Chondrocyte (in vitro differentiated cells): ENCODE measurements at regions not wholly inside any gene's neighbourhood (a gene's known extent, or its start where the extent isn't known, plus 50 kb on each side); places are given as distances from the start of the nearest gene placed in this dataset.

ENCODE experiments used
- DNase-seq: peaks from one replicate; pipeline ENCODE4 v3.0.0; 2021; ENCODE audit warnings: mixed read lengths, low spot score
- H3K27ac Mint-ChIP-seq: one replicate; pipeline ENCODE4 v1.8.0; 2021; ENCODE audit warnings: mild to moderate bottlenecking, moderate library complexity, mixed read lengths; ENCODE audit not compliant: unreplicated experiment
- H3K27me3 Mint-ChIP-seq: 2 replicates; pipeline ENCODE4 v1.8.0; 2021; ENCODE audit warnings: low read depth, mixed read lengths
- H3K36me3 Mint-ChIP-seq: 2 replicates; pipeline ENCODE4 v1.8.0; 2021; ENCODE audit warnings: low read depth, mixed read lengths
- H3K4me1 Mint-ChIP-seq: 2 replicates; pipeline ENCODE4 v1.8.0; 2021; ENCODE audit warnings: low read depth, mild to moderate bottlenecking, mixed read lengths
- H3K4me3 Mint-ChIP-seq: one replicate; pipeline ENCODE4 v1.8.0; 2021; ENCODE audit warnings: mild to moderate bottlenecking, moderate library complexity, mixed read lengths; ENCODE audit not compliant: unreplicated experiment
- H3K9me3 Mint-ChIP-seq: 2 replicates; pipeline ENCODE4 v1.8.0; 2021; ENCODE audit warnings: low read depth, mixed read lengths
- TF ChIP-seq, protein P1 (sequence below): fragments of 200-600 bp; sonication (generic); IDR thresholded peaks from 2 replicates; pipeline ENCODE4 v1.5.0; 2021; ENCODE audit warnings: antibody characterized with exemption, mild to moderate bottlenecking, moderate library complexity

DNA sequence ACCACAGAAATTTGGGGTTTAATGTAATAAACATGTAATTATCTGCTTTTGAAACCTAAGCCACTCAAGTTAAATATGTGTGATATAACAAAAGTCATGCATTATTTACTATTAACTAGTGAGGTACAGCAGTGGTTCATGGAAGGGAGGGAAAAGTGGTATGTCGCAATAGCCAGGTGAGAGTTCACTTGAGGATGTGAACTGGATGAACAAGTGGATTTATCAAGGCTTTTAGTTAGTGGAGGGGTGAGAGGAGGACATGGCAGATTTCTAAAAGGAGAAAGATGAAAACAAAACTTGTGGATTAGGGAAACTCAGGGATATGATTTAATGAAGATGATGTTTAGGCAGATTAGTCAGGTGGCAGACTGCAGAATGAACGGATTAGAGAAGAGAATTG, 141.3 kb upstream of the NFIB start:
- Mint-ChIP-seq H3K36me3 (no peaks in the 10 kb centered on the region), H3K27me3 (no peaks in the 10 kb centered on the region), H3K9me3 (no peaks in the 10 kb centered on the region), H3K4me3 (no peak overlapping the region), H3K27ac (no peak overlapping the region), H3K4me1 (no peaks in the 10 kb centered on the region)
- DNase-seq = no peak
- TF ChIP-seq, protein P1, sequence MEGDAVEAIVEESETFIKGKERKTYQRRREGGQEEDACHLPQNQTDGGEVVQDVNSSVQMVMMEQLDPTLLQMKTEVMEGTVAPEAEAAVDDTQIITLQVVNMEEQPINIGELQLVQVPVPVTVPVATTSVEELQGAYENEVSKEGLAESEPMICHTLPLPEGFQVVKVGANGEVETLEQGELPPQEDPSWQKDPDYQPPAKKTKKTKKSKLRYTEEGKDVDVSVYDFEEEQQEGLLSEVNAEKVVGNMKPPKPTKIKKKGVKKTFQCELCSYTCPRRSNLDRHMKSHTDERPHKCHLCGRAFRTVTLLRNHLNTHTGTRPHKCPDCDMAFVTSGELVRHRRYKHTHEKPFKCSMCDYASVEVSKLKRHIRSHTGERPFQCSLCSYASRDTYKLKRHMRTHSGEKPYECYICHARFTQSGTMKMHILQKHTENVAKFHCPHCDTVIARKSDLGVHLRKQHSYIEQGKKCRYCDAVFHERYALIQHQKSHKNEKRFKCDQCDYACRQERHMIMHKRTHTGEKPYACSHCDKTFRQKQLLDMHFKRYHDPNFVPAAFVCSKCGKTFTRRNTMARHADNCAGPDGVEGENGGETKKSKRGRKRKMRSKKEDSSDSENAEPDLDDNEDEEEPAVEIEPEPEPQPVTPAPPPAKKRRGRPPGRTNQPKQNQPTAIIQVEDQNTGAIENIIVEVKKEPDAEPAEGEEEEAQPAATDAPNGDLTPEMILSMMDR = no peak

DNA sequence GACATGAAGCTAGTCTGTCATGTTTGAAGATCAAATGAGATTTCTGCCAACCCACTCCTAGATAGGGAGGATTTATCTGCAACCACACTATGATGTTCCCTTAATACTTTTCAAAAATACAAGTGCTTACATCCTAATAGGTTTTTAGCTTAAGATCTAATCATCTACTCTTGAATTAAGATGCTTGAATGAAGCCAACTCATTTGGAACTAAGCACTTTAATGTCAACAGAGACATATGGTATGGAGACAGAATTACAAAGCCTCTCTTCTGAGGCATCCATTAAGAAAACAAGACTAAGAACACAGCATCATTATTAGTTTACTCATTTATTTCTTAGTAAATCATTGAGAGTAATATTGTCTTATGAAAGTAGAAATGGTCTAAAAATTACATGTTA, 139.3 kb upstream of the NFIB start:
- Mint-ChIP-seq H3K36me3 (no peaks in the 10 kb centered on the region), H3K9me3 (no peaks in the 10 kb centered on the region), H3K27ac (no peak overlapping the region), H3K4me3 (no peak overlapping the region), H3K27me3 (no peaks in the 10 kb centered on the region), H3K4me1 (no peaks in the 10 kb centered on the region)
- TF ChIP-seq, protein P1 = no peak
- no peak for DNase-seq

DNA sequence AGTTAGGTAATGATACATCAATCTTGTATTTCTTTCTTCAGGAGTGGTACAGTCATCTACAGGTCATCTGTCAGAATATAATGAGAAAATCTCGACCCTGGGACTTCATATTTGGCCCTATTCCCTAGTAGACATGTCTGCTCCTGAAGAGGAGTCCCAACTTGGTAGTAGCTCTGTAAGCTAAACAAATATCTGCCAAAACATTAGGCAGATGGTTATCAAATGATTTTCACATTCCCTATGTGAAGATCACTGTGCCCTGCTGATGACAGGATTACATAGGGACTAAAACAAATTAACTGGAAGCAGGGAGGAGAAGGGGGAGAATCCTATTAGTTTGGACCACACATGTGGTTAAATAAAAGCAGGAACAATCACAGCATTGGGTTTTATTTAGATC, 138.6 kb upstream of the NFIB start:
- Mint-ChIP-seq H3K4me1 (no peaks in the 10 kb centered on the region), H3K36me3 (no peaks in the 10 kb centered on the region), H3K4me3 (no peak overlapping the region), H3K27me3 (no peaks in the 10 kb centered on the region), H3K27ac (no peak overlapping the region), H3K9me3 (peaks cover 2% of the 10 kb centered on the region)
- TF ChIP-seq, protein P1 = no peak
- DNase-seq = no peak

DNA sequence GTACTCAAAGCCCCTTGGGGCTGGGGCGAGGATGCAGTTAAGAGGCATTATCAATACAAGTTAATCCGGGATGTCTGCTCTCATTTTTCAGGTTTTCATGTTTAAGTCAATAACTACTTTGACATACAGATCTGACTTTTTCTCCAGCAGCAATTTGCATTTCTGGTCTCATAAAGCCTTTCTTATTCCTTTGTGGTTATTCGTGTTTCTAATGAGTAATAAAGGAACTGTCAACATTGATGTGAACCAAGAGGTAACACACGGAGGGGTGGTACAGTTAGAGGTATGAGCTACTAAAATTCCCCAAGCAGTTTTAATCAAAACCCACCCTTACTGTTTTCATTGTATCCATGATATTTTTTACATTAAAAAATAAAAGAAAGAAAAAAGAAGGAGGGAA, 138.0 kb upstream of the NFIB start:
- H3K36me3 Mint-ChIP-seq = no peaks in the 10 kb centered on the region
- no peaks in the 10 kb centered on the region for H3K4me1 Mint-ChIP-seq
- TF ChIP-seq, protein P1 = no peak

DNA sequence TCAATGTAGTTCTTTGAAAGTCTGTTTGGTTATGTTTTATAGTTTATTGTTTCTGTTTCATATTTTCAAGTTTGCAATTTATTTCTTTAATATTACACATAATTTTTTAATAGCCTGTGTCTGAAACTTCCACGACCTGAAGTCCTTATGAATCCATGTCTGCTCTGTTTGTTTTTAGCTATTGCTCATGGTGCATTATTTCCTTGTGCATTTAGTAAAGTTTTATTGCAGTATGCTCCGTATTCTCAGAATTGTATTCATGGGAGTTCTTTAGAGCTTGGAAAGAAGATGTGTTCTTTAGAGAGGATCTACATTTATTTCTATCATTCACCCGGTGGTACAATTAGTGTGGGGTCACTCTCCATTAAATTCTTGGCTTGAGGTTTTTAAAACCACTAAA, 133.2 kb upstream of the NFIB start:
- no peaks in the 10 kb centered on the region for H3K27me3 Mint-ChIP-seq
- DNase-seq = no peak
- no peak overlapping the region for H3K4me3 Mint-ChIP-seq
- no peaks in the 10 kb centered on the region for H3K4me1 Mint-ChIP-seq
- TF ChIP-seq, protein P1 = no peak
- no peak overlapping the region for H3K27ac Mint-ChIP-seq
- peaks cover 12% of the 10 kb centered on the region for H3K9me3 Mint-ChIP-seq
- H3K36me3 Mint-ChIP-seq = no peaks in the 10 kb centered on the region

More for the DNA sequence above, 138.0 kb upstream of the NFIB start:
- Mint-ChIP-seq H3K4me3 (no peak overlapping the region), H3K27ac (no peak overlapping the region), H3K9me3 (peaks cover 7% of the 10 kb centered on the region), H3K27me3 (no peaks in the 10 kb centered on the region)
- no peak for DNase-seq
